HT-29 (cell line): ENCODE measurements at regions not wholly inside any gene's neighbourhood (a gene's known extent, or its start where the extent isn't known, plus 50 kb on each side); places are given as distances from the start of the nearest gene placed in this dataset.
"Not testable (repeated sequence)": the region's sequence is repeated elsewhere in the genome, so short reads cannot be mapped to it uniquely, and the experiment has no call there.

Experiments used
- DNase-seq: peaks from one replicate; pipeline ENCODE4 v3.0.0-alpha.2; 2015; ENCODE audit warnings: low spot score

- no peak for DNase-seq
These were observed 424.2 kb downstream of the KLHL4 start for GRCh38 chrX:87941841-87942240.

GRCh38 chrX:87961471-87961870, 443.9 kb downstream of the KLHL4 start:
- no peak for DNase-seq

GRCh38 chrX:87968118-87968517, 450.5 kb downstream of the KLHL4 start:
- no peak for DNase-seq

GRCh38 chrX:87972121-87972520, 454.5 kb downstream of the KLHL4 start:
- not testable (repeated sequence) for DNase-seq

GRCh38 chrX:87975365-87975764, 457.8 kb downstream of the KLHL4 start:
- DNase-seq, result no peak

GRCh38 chrX:88007873-88008272, 490.3 kb downstream of the KLHL4 start:
- DNase-seq, result not testable (repeated sequence)

GRCh38 chrX:88024022-88024421, 506.4 kb downstream of the KLHL4 start:
- DNase-seq, result no peak

- DNase-seq, result no peak
These were observed 554.9 kb downstream of the KLHL4 start for GRCh38 chrX:88072339-88073030.

GRCh38 chrX:88101968-88102367, 584.4 kb downstream of the KLHL4 start:
- no peak for DNase-seq

- DNase-seq, result peak; percentile 51
These were observed 611.3 kb upstream of the CPXCR1 start for GRCh38 chrX:88135735-88136134.

- DNase-seq, result no peak
These were observed 610.7 kb upstream of the CPXCR1 start for GRCh38 chrX:88136328-88136727.

- DNase-seq, result no peak
These were observed 600.4 kb upstream of the CPXCR1 start for GRCh38 chrX:88146577-88146976.

GRCh38 chrX:88170553-88170952, 576.5 kb upstream of the CPXCR1 start:
- DNase-seq, result no peak

GRCh38 chrX:88173932-88174440, 573.0 kb upstream of the CPXCR1 start:
- DNase-seq, result not testable (repeated sequence)

GRCh38 chrX:88202149-88202548, 544.9 kb upstream of the CPXCR1 start:
- DNase-seq, result peak; percentile 3

GRCh38 chrX:88244066-88244465, 503.0 kb upstream of the CPXCR1 start:
- no peak for DNase-seq

- DNase-seq, result peak; percentile 26
These were observed 462.2 kb upstream of the CPXCR1 start for GRCh38 chrX:88284844-88285243.

- DNase-seq, result not testable (repeated sequence)
These were observed 433.1 kb upstream of the CPXCR1 start for GRCh38 chrX:88313972-88314371.

- DNase-seq, result no peak
These were observed 421.4 kb upstream of the CPXCR1 start for GRCh38 chrX:88325634-88326033.

GRCh38 chrX:88355252-88355651, 391.8 kb upstream of the CPXCR1 start:
- no peak for DNase-seq

GRCh38 chrX:88366314-88366713, 380.7 kb upstream of the CPXCR1 start:
- no peak for DNase-seq

- DNase-seq, result no peak
These were observed 368.6 kb upstream of the CPXCR1 start for GRCh38 chrX:88378406-88378805.

- peak; percentile 8 for DNase-seq
These were observed 349.5 kb upstream of the CPXCR1 start for GRCh38 chrX:88397551-88397950.

GRCh38 chrX:88416002-88416401, 331.0 kb upstream of the CPXCR1 start:
- no peak for DNase-seq
